GM12878 (cell line): ENCODE measurements at regions not wholly inside any gene's neighbourhood (a gene's known extent, or its start where the extent isn't known, plus 50 kb on each side); places are given as distances from the start of the nearest gene placed in this dataset.

Experiments
- ATAC-seq: fragments of 200-7000 bp; cut with Tn5 transposase; 3 replicates; pipeline ENCODE4 v1.9.1; 2020; ENCODE audit warnings: mild to moderate bottlenecking, moderate library complexity
- BruUV-seq: library from RNA; stranded (reverse); fragments of 400-500 nt; replicated peaks from 2 replicates; lab custom pipeline; 2021; lab: Mats Ljungman, UMichigan
- CTCF ChIA-PET: fragments of 300-600 bp; sonication (Branson Sonifier 250); formaldehyde crosslinking; extraction: SDS; loops from one replicate; lab custom pipeline; 2021; ENCODE audit warnings: inconsistent platforms; lab: Yijun Ruan, JAX
- POLR2A ChIA-PET: fragments of 350-600 bp; formaldehyde crosslinking; extraction: SDS; loops from one replicate; lab custom pipeline; 2021; ENCODE audit warnings: inconsistent platforms; lab: Charles Lee
- RAD21 ChIA-PET: fragments of 300-600 bp; sonication (Branson Sonifier 250); formaldehyde crosslinking; loops from one replicate; lab custom pipeline; 2023; ENCODE audit warnings: antibody characterized with exemption; ENCODE audit not compliant: unreplicated experiment; lab: Charles Lee
- SMC1A ChIA-PET: fragments of 300-600 bp; sonication (Branson Sonifier 250); formaldehyde crosslinking; loops from one replicate; lab custom pipeline; 2023; ENCODE audit not compliant: unreplicated experiment, uncharacterized antibody; lab: Charles Lee
- DNase-seq: peaks from one replicate; pipeline ENCODE4 v3.0.0-alpha.2; 2011; ENCODE audit warnings: low read depth, low spot score
- FAIRE-seq: peaks from 3 replicates; lab custom pipeline; 2011; peaks lifted over from hg19 to GRCh38; lab: Jason Lieb, UNC
- H2AFZ ChIP-seq: 2 replicates; pipeline ENCODE4 v1.6.0; 2011; ENCODE audit warnings: low read depth, low read length, control low read depth; ENCODE audit not compliant: control insufficient read depth
- H3K27ac ChIP-seq: 2 replicates; pipeline ENCODE4 v1.5.1; 2011; ENCODE audit warnings: control low read depth; ENCODE audit not compliant: control insufficient read depth, insufficient read depth
- H3K27me3 ChIP-seq, 2 experiments: replicated peaks in 1 of 2; 2 replicates each; pipeline versions ENCODE4 v1.6.0 to v1.6.1; 2011; ENCODE audit warnings: low read length in 1 of 2; ENCODE audit not compliant: control insufficient read depth in 2 of 2, insufficient read depth in 2 of 2
- H3K36me3 ChIP-seq, 2 experiments: 2 replicates each; pipeline ENCODE4 v1.5.1; 2011; ENCODE audit warnings: low read length in 1 of 2; ENCODE audit not compliant: control insufficient read depth in 2 of 2, insufficient read depth in 2 of 2
- H3K4me1 ChIP-seq: 2 replicates; pipeline ENCODE4 v1.6.1; 2011; ENCODE audit warnings: mild to moderate bottlenecking, low read length, moderate library complexity, mixed read lengths; ENCODE audit not compliant: control insufficient read depth, insufficient read depth
- H3K4me2 ChIP-seq: 2 replicates; pipeline ENCODE4 v1.6.0; 2011; ENCODE audit warnings: control low read depth; ENCODE audit not compliant: control insufficient read depth, insufficient read depth
- H3K4me3 ChIP-seq: fragments of 200-600 bp; sonication (generic); 2 replicates; pipeline ENCODE4 v1.5.1; 2016
- H3K79me2 ChIP-seq: 2 replicates; pipeline ENCODE4 v1.6.0; 2011; ENCODE audit warnings: low read length; ENCODE audit not compliant: control insufficient read depth, insufficient read depth
- H3K9ac ChIP-seq: 2 replicates; pipeline ENCODE4 v1.8.0; 2011; ENCODE audit warnings: low read length, control low read depth, mixed read lengths; ENCODE audit not compliant: control insufficient read depth, insufficient read depth
- H3K9me3 ChIP-seq: replicated peaks from 3 replicates; pipeline ENCODE4 v1.5.1; 2011; ENCODE audit warnings: mild to moderate bottlenecking, low read length; ENCODE audit not compliant: control insufficient read depth, insufficient read depth
- H4K20me1 ChIP-seq: 2 replicates; pipeline ENCODE4 v1.6.0; 2011; ENCODE audit not compliant: control insufficient read depth, insufficient read depth
- BACH1 ChIP-seq: fragments of 450-650 bp; IDR thresholded peaks from 2 replicates; pipeline ENCODE4 v1.6.1; 2017; ENCODE audit warnings: mild to moderate bottlenecking, borderline replicate concordance
- BRCA1 ChIP-seq: IDR thresholded peaks from 2 replicates; pipeline ENCODE4 v1.6.1; 2011; ENCODE audit warnings: low read depth, low read length, improper control_type of control experiment
- CHD4 ChIP-seq: fragments of 200-600 bp; sonication (generic); IDR thresholded peaks from 2 replicates; pipeline ENCODE4 v1.6.1; 2016; ENCODE audit warnings: mild to moderate bottlenecking
- EED ChIP-seq: sonication (generic); IDR thresholded peaks from 2 replicates; pipeline ENCODE4 v1.6.1; 2016; ENCODE audit warnings: antibody characterized with exemption, low read depth
- IKZF1 ChIP-seq: fragments of 450-650 bp; conservative IDR thresholded peaks from 2 replicates; pipeline ENCODE4 v1.6.1; 2017; ENCODE audit warnings: antibody characterized with exemption, mild to moderate bottlenecking
- MYC ChIP-seq: IDR thresholded peaks from 2 replicates; pipeline ENCODE4 v1.6.1; 2011; ENCODE audit warnings: mild to moderate bottlenecking, low read length, moderate library complexity, inconsistent platforms; ENCODE audit not compliant: insufficient read depth, insufficient replicate concordance, insufficient read length, severe bottlenecking
- NR2C2 ChIP-seq: IDR thresholded peaks from 2 replicates; pipeline ENCODE4 v1.6.1; 2011; ENCODE audit warnings: borderline replicate concordance, low read depth; ENCODE audit not compliant: control insufficient read depth, insufficient read length
- RAD51 ChIP-seq: fragments of 450-650 bp; IDR thresholded peaks from 2 replicates; pipeline ENCODE4 v1.6.1; 2016; ENCODE audit warnings: moderate library complexity, mild to moderate bottlenecking, inconsistent platforms
- RELA ChIP-seq: fragments of 450-650 bp; IDR thresholded peaks from 2 replicates; pipeline ENCODE4 v1.8.0; 2014; ENCODE audit warnings: borderline replicate concordance; ENCODE audit not compliant: partially characterized antibody
- SMARCA5 ChIP-seq: fragments of 450-650 bp; IDR thresholded peaks from 2 replicates; pipeline ENCODE4 v1.6.1; 2017; ENCODE audit warnings: mild to moderate bottlenecking
- ZNF24 ChIP-seq: fragments of 450-650 bp; IDR thresholded peaks from 2 replicates; pipeline ENCODE4 v1.6.1; 2017; ENCODE audit warnings: antibody characterized with exemption, mild to moderate bottlenecking
- WGBS: methylation state at CpG from one replicate; pipeline ENCODE4 v1.1.6; 2016; ENCODE audit warnings: low lambda C conversion rate; ENCODE audit not compliant: insufficient replicate concordance, insufficient coverage; ENCODE audit errors: missing lambda C conversion rate; 5-methylcytosine and 5-hydroxymethylcytosine counted together
- in situ Hi-C: fragments of 300-500 bp; cut with MboI; formaldehyde crosslinking; loops from 9 replicates; pipeline ENCODE4 v1.14.3; 2018; ENCODE audit warnings: mixed read lengths
- intact Hi-C: fragments of 100-400 bp; cut with micrococcal nuclease; formaldehyde crosslinking; loops from one replicate; pipeline ENCODE4 v1.14.2; 2022; ENCODE audit not compliant: unreplicated experiment
- TF ChIP-seq, protein P1 (sequence below): fragments of 450-650 bp; IDR thresholded peaks from 2 replicates; pipeline ENCODE4 v1.6.1; 2017; ENCODE audit warnings: antibody characterized with exemption, mild to moderate bottlenecking, moderate library complexity
- TF ChIP-seq, protein P2 (sequence below): IDR thresholded peaks from 2 replicates; pipeline ENCODE4 v1.6.1; 2012; ENCODE audit warnings: low read depth, low read length, improper control_type of control experiment
- TF ChIP-seq, protein P3 (sequence below): fragments of 450-650 bp; IDR thresholded peaks from 2 replicates; pipeline ENCODE4 v1.6.1; 2017; ENCODE audit warnings: mild to moderate bottlenecking

DNA sequence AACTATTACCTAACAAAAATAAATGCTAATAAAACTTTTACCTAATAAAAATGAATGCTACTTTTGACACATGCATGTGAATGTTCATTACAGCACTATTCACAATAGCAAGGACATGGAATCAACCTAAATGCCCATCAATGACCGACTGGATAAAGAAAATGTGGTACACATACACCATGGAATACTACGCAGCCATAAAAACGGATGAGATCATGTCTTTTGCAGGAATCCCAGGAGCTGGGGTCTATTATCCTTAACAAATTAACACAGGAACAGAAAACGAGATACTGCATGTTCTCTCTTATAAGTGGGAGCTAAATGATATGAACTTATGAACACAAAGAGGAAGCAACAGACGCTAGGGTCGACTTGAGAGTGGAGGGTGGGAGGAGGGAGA lies 88.1 kb upstream of the FAM204A start:
- intact Hi-C loops, result no loop called here
- no peak for ATAC-seq
- no peaks in the 10 kb centered on the region for H3K9me3 ChIP-seq
- H3K9ac ChIP-seq, result no peak overlapping the region
- ChIA-PET POLR2A (no interaction called here), CTCF (interaction anchor here (0.9 to 2.1 kb wide), 3 partner anchors 9 to 933 kb away, joined by 4 to 5 read pairs (median 4); no protein-coding TSS in a partner anchor), RAD21 (no interaction called here), SMC1A (no interaction called here)
- no peak overlapping the region for H3K27ac ChIP-seq
- H3K27me3 ChIP-seq, result no peaks in the 10 kb centered on the region
- H3K36me3 ChIP-seq, result no peaks in the 10 kb centered on the region
- H3K4me1 ChIP-seq, result no peaks in the 10 kb centered on the region
- TF ChIP-seq RAD51 (no peak), ZNF24 (no peak), BACH1 (no peak), BRCA1 (no peak), SMARCA5 (no peak), EED (no peak), MYC (no peak), NR2C2 (no peak), CHD4 (no peak), IKZF1 (no peak), RELA (no peak)
- TF ChIP-seq, protein P1, sequence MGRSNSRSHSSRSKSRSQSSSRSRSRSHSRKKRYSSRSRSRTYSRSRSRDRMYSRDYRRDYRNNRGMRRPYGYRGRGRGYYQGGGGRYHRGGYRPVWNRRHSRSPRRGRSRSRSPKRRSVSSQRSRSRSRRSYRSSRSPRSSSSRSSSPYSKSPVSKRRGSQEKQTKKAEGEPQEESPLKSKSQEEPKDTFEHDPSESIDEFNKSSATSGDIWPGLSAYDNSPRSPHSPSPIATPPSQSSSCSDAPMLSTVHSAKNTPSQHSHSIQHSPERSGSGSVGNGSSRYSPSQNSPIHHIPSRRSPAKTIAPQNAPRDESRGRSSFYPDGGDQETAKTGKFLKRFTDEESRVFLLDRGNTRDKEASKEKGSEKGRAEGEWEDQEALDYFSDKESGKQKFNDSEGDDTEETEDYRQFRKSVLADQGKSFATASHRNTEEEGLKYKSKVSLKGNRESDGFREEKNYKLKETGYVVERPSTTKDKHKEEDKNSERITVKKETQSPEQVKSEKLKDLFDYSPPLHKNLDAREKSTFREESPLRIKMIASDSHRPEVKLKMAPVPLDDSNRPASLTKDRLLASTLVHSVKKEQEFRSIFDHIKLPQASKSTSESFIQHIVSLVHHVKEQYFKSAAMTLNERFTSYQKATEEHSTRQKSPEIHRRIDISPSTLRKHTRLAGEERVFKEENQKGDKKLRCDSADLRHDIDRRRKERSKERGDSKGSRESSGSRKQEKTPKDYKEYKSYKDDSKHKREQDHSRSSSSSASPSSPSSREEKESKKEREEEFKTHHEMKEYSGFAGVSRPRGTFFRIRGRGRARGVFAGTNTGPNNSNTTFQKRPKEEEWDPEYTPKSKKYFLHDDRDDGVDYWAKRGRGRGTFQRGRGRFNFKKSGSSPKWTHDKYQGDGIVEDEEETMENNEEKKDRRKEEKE, result no peak
- TF ChIP-seq, protein P2, sequence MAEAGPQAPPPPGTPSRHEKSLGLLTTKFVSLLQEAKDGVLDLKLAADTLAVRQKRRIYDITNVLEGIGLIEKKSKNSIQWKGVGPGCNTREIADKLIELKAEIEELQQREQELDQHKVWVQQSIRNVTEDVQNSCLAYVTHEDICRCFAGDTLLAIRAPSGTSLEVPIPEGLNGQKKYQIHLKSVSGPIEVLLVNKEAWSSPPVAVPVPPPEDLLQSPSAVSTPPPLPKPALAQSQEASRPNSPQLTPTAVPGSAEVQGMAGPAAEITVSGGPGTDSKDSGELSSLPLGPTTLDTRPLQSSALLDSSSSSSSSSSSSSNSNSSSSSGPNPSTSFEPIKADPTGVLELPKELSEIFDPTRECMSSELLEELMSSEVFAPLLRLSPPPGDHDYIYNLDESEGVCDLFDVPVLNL, result no peak
- TF ChIP-seq, protein P3, sequence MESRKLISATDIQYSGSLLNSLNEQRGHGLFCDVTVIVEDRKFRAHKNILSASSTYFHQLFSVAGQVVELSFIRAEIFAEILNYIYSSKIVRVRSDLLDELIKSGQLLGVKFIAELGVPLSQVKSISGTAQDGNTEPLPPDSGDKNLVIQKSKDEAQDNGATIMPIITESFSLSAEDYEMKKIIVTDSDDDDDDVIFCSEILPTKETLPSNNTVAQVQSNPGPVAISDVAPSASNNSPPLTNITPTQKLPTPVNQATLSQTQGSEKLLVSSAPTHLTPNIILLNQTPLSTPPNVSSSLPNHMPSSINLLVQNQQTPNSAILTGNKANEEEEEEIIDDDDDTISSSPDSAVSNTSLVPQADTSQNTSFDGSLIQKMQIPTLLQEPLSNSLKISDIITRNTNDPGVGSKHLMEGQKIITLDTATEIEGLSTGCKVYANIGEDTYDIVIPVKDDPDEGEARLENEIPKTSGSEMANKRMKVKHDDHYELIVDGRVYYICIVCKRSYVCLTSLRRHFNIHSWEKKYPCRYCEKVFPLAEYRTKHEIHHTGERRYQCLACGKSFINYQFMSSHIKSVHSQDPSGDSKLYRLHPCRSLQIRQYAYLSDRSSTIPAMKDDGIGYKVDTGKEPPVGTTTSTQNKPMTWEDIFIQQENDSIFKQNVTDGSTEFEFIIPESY, result no peak
- FAIRE-seq, result no peak
- no peak for DNase-seq
- BruUV-seq, result no TSS peak
- no peak overlapping the region for H3K4me2 ChIP-seq
- no peak overlapping the region for H3K4me3 ChIP-seq
- no peaks in the 10 kb centered on the region for H4K20me1 ChIP-seq
- H2AFZ ChIP-seq, result no peak overlapping the region
- in situ Hi-C loops, result no loop called here
- 34% methylated on average over 6 of the region's 6 CpGs for WGBS
- no peaks in the 10 kb centered on the region for H3K79me2 ChIP-seq
